ENCODE measurements at regions not wholly inside any gene's neighbourhood (a gene's known extent, or its start where the extent isn't known, plus 50 kb on each side); places are given as distances from the start of the nearest gene placed in this dataset.

DNA sequence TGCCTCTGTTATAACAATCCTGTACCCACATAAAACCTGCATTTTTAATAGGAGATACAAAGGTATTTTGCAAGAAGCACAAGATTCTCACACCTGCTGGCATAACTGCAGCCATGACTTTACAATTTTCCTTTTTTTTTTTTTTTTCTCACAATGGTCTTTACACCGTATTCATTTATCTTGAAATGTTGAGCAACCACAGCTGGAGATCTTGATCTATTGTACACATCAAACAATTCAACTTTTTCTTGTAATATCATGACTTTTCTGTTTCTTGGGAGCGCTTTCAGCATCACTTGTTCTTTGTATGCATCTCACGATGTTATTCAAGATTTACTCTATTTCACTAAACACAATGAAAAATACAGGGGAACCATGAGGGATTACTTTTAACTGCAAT lies 651.4 kb downstream of the KCNT2 start (continued):
- TF ChIP-seq, protein P1, sequence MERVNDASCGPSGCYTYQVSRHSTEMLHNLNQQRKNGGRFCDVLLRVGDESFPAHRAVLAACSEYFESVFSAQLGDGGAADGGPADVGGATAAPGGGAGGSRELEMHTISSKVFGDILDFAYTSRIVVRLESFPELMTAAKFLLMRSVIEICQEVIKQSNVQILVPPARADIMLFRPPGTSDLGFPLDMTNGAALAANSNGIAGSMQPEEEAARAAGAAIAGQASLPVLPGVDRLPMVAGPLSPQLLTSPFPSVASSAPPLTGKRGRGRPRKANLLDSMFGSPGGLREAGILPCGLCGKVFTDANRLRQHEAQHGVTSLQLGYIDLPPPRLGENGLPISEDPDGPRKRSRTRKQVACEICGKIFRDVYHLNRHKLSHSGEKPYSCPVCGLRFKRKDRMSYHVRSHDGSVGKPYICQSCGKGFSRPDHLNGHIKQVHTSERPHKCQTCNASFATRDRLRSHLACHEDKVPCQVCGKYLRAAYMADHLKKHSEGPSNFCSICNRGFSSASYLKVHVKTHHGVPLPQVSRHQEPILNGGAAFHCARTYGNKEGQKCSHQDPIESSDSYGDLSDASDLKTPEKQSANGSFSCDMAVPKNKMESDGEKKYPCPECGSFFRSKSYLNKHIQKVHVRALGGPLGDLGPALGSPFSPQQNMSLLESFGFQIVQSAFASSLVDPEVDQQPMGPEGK (CRISPR knock-in tag; IDR thresholded peaks at IDR 0.05; ENCODE audit: borderline replicate concordance): no peak
- no peak for TF ChIP-seq ZC3H10 (CRISPR knock-in tag; IDR thresholded peaks at IDR 0.05)

DNA sequence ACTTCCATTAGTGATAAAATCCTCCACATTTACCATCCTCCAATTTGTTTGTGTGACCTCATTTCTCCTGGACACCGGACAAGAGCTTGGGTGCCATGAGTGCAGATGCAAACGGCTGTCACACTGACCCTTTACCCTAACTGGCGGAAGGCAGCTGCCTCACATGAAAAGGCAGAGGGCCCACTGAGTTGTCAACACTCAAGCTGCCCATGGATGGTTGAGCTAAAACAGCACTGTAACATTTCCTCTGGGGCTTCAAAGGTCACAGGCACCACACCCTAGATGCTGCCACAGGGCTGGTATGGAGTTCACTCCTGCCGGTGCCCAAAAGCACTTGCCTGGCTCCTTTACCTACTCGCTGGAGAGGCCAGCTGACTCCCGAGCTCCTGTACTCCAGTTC lies 653.4 kb downstream of the KCNT2 start:
- TF ChIP-seq ESRRG (CRISPR knock-in tag; IDR thresholded peaks at IDR 0.05) (no peak), ZNF70 (CRISPR knock-in tag; IDR thresholded peaks at IDR 0.05) (no peak), TCF4 (CRISPR knock-in tag; IDR thresholded peaks at IDR 0.05; ENCODE audit: borderline replicate concordance) (no peak), ZFP30 (CRISPR knock-in tag; IDR thresholded peaks at IDR 0.05) (no peak), ZC3H10 (CRISPR knock-in tag; IDR thresholded peaks at IDR 0.05) (no peak), ARNTL (CRISPR knock-in tag; IDR thresholded peaks at IDR 0.05; ENCODE audit: borderline replicate concordance, low read depth) (no peak), PPARA (CRISPR knock-in tag; IDR thresholded peaks at IDR 0.05; ENCODE audit: borderline replicate concordance) (no peak), ISL1 (CRISPR knock-in tag; IDR thresholded peaks at IDR 0.05) (no peak), GLIS3 (CRISPR knock-in tag; IDR thresholded peaks at IDR 0.05) (no peak), ZFP3 (CRISPR knock-in tag; IDR thresholded peaks at IDR 0.05) (no peak), RARB (CRISPR knock-in tag; IDR thresholded peaks at IDR 0.05) (no peak), SNAI2 (CRISPR knock-in tag; IDR thresholded peaks at IDR 0.05) (no peak)
- TF ChIP-seq, protein P2, sequence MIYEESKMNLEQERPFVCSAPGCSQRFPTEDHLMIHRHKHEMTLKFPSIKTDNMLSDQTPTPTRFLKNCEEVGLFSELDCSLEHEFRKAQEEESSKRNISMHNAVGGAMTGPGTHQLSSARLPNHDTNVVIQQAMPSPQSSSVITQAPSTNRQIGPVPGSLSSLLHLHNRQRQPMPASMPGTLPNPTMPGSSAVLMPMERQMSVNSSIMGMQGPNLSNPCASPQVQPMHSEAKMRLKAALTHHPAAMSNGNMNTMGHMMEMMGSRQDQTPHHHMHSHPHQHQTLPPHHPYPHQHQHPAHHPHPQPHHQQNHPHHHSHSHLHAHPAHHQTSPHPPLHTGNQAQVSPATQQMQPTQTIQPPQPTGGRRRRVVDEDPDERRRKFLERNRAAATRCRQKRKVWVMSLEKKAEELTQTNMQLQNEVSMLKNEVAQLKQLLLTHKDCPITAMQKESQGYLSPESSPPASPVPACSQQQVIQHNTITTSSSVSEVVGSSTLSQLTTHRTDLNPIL (CRISPR knock-in tag; IDR thresholded peaks at IDR 0.05; ENCODE audit: low read depth): no peak
- TF ChIP-seq, protein P3, sequence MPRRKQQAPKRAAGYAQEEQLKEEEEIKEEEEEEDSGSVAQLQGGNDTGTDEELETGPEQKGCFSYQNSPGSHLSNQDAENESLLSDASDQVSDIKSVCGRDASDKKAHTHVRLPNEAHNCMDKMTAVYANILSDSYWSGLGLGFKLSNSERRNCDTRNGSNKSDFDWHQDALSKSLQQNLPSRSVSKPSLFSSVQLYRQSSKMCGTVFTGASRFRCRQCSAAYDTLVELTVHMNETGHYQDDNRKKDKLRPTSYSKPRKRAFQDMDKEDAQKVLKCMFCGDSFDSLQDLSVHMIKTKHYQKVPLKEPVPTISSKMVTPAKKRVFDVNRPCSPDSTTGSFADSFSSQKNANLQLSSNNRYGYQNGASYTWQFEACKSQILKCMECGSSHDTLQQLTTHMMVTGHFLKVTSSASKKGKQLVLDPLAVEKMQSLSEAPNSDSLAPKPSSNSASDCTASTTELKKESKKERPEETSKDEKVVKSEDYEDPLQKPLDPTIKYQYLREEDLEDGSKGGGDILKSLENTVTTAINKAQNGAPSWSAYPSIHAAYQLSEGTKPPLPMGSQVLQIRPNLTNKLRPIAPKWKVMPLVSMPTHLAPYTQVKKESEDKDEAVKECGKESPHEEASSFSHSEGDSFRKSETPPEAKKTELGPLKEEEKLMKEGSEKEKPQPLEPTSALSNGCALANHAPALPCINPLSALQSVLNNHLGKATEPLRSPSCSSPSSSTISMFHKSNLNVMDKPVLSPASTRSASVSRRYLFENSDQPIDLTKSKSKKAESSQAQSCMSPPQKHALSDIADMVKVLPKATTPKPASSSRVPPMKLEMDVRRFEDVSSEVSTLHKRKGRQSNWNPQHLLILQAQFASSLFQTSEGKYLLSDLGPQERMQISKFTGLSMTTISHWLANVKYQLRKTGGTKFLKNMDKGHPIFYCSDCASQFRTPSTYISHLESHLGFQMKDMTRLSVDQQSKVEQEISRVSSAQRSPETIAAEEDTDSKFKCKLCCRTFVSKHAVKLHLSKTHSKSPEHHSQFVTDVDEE (CRISPR knock-in tag; IDR thresholded peaks at IDR 0.05): no peak
- TF ChIP-seq, protein P4, sequence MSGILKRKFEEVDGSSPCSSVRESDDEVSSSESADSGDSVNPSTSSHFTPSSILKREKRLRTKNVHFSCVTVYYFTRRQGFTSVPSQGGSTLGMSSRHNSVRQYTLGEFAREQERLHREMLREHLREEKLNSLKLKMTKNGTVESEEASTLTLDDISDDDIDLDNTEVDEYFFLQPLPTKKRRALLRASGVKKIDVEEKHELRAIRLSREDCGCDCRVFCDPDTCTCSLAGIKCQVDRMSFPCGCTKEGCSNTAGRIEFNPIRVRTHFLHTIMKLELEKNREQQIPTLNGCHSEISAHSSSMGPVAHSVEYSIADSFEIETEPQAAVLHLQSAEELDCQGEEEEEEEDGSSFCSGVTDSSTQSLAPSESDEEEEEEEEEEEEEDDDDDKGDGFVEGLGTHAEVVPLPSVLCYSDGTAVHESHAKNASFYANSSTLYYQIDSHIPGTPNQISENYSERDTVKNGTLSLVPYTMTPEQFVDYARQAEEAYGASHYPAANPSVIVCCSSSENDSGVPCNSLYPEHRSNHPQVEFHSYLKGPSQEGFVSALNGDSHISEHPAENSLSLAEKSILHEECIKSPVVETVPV (CRISPR knock-in tag; IDR thresholded peaks at IDR 0.05): no peak
- ATAC-seq: no peak

DNA sequence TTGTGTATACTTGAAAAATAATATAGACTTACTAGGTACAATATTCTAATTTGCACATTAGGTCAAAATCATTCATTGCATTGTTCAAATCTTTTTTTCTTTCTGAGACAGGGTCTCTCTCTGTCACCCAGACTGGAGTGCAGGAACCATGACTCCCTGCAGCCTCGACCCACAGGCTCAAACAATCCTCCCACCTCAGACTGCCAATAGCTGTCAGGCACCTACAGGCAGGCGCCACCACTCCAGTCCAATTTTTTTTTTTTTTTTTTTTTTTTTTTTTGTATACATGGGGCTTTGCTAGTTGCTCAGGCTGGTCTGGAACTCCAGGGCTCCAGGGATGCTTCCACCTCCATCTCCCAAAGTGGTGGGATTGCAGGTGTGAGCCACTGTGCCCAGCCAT lies 656.9 kb downstream of the KCNT2 start:
- no peak for ATAC-seq
- TF ChIP-seq, protein P4 (CRISPR knock-in tag; IDR thresholded peaks at IDR 0.05): no peak
- TF ChIP-seq, protein P5, sequence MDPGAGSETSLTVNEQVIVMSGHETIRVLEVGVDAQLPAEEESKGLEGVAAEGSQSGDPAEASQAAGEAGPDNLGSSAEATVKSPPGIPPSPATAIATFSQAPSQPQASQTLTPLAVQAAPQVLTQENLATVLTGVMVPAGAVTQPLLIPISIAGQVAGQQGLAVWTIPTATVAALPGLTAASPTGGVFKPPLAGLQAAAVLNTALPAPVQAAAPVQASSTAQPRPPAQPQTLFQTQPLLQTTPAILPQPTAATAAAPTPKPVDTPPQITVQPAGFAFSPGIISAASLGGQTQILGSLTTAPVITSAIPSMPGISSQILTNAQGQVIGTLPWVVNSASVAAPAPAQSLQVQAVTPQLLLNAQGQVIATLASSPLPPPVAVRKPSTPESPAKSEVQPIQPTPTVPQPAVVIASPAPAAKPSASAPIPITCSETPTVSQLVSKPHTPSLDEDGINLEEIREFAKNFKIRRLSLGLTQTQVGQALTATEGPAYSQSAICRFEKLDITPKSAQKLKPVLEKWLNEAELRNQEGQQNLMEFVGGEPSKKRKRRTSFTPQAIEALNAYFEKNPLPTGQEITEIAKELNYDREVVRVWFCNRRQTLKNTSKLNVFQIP (CRISPR knock-in tag; IDR thresholded peaks at IDR 0.05; ENCODE audit: borderline replicate concordance, low read depth): no peak
- TF ChIP-seq, protein P3 (CRISPR knock-in tag; IDR thresholded peaks at IDR 0.05): no peak
- no peak for TF ChIP-seq BACH2 (CRISPR knock-in tag; IDR thresholded peaks at IDR 0.05; ENCODE audit: borderline replicate concordance)
- TF ChIP-seq RARB (CRISPR knock-in tag; IDR thresholded peaks at IDR 0.05): no peak
- TF ChIP-seq ZFP3 (CRISPR knock-in tag; IDR thresholded peaks at IDR 0.05): no peak
- no peak for TF ChIP-seq ZNF70 (CRISPR knock-in tag; IDR thresholded peaks at IDR 0.05)
- no peak for TF ChIP-seq ZNF565 (CRISPR knock-in tag; conservative IDR thresholded peaks at IDR 0.05; ENCODE audit: low read depth)
- TF ChIP-seq ARNTL (CRISPR knock-in tag; IDR thresholded peaks at IDR 0.05; ENCODE audit: borderline replicate concordance, low read depth): no peak
- no peak for TF ChIP-seq OSR1 (CRISPR knock-in tag; IDR thresholded peaks at IDR 0.05)
